B cell (primary cell): ENCODE measurements at regions not wholly inside any gene's neighbourhood (a gene's known extent, or its start where the extent isn't known, plus 50 kb on each side); places are given as distances from the start of the nearest gene placed in this dataset.

Experiments used
- ATAC-seq: fragments of 200-7000 bp; cut with Tn5 transposase; one replicate; pipeline ENCODE4 v1.10.0; 2021; ENCODE audit warnings: low read depth, mild to moderate bottlenecking, moderate number of reproducible peaks, moderate library complexity
- CTCF ChIA-PET: fragments of 350-600 bp; sonication (Branson Sonifier 250); formaldehyde crosslinking; loops from one replicate; lab custom pipeline; 2021; ENCODE audit warnings: antibody characterized with exemption, inconsistent platforms; lab: Charles Lee
- POLR2A ChIA-PET: fragments of 350-600 bp; sonication (Branson Sonifier 250); formaldehyde crosslinking; loops from one replicate; lab custom pipeline; 2021; ENCODE audit warnings: antibody characterized with exemption; lab: Charles Lee
- DNase-seq: peaks from one replicate; pipeline ENCODE4 v3.0.0; 2013
- H2AFZ ChIP-seq: 2 replicates; pipeline ENCODE4 v1.6.1; 2012; ENCODE audit warnings: mild to moderate bottlenecking, low read depth, low read length; ENCODE audit not compliant: insufficient read depth, poor library complexity, severe bottlenecking
- H3K27ac ChIP-seq, 2 donors: 1 replicate in 1 of 2; 2 replicates in 1 of 2; pipeline ENCODE4 v1.5.1; 2012 to 2013; ENCODE audit warnings: low read length in 2 of 2, mild to moderate bottlenecking in 2 of 2, moderate library complexity in 1 of 2
- H3K27me3 ChIP-seq, 4 experiments: fragments of 200-600 bp in 1 of 4; sonication (generic) in 1 of 4; replicated peaks in 1 of 4; 1 replicate in 2 of 4; 2 replicates in 2 of 4; pipeline versions ENCODE4 v1.6.1 to v1.7.0; 2013 to 2016; ENCODE audit warnings: low read length in 3 of 4, mild to moderate bottlenecking in 2 of 4, mixed read lengths in 1 of 4, moderate library complexity in 1 of 4; ENCODE audit not compliant: insufficient read depth in 4 of 4, control insufficient read depth in 3 of 4; ENCODE audit errors: control extremely low read depth in 1 of 4
- H3K36me3 ChIP-seq, 2 experiments: replicated peaks in 1 of 2; 1 replicate in 1 of 2; 2 replicates in 1 of 2; pipeline versions ENCODE4 v1.6.1 to v1.7.1; 2013; ENCODE audit warnings: low read length in 1 of 2; ENCODE audit not compliant: insufficient read depth in 2 of 2, control insufficient read depth in 1 of 2; ENCODE audit errors: control extremely low read depth in 1 of 2, extremely low read depth in 1 of 2
- H3K4me1 ChIP-seq, 2 donors: fragments of 200-600 bp in 1 of 2; sonication (generic) in 1 of 2; 1 replicate in 1 of 2; 2 replicates in 1 of 2; pipeline versions ENCODE4 v1.5.1 to v1.6.1; 2013 to 2017; ENCODE audit warnings: low read length in 2 of 2; ENCODE audit not compliant: control insufficient read depth in 2 of 2, insufficient read depth in 2 of 2
- H3K4me2 ChIP-seq: replicated peaks from 2 replicates; pipeline ENCODE3; 2012; ENCODE audit warnings: mild to moderate bottlenecking, low read depth, low read length; ENCODE audit not compliant: poor library complexity, severe bottlenecking
- H3K4me3 ChIP-seq, 5 experiments: fragments of 200-600 bp in 1 of 5; sonication (generic) in 1 of 5; 1 replicate in 3 of 5; 2 replicates in 2 of 5; pipeline versions ENCODE4 v1.5.1 to v1.7.0; 2011 to 2016; ENCODE audit warnings: low read length in 4 of 5, mild to moderate bottlenecking in 4 of 5, low read depth in 2 of 5, control low read depth in 1 of 5, moderate library complexity in 1 of 5; ENCODE audit not compliant: insufficient read depth in 1 of 5; ENCODE audit errors: control extremely low read depth in 1 of 5, extremely low read depth in 1 of 5
- H3K79me2 ChIP-seq: fragments of 200-600 bp; sonication (generic); one replicate; pipeline ENCODE4 v1.6.0; 2016; ENCODE audit warnings: low read length; ENCODE audit not compliant: control insufficient read depth, insufficient read depth
- H3K9ac ChIP-seq: fragments of 200-600 bp; sonication (generic); 2 replicates; pipeline ENCODE4 v1.6.1; 2017; ENCODE audit warnings: mild to moderate bottlenecking, low read length, moderate library complexity
- H3K9me3 ChIP-seq, 3 donors: one replicate each; pipeline versions ENCODE4 v1.6.1 to v1.7.1; 2013; ENCODE audit warnings: low read length in 2 of 3; ENCODE audit not compliant: control insufficient read depth in 2 of 3, insufficient read depth in 1 of 3; ENCODE audit errors: control extremely low read depth in 1 of 3
- H4K20me1 ChIP-seq: 2 replicates; pipeline ENCODE4 v1.6.0; 2012; ENCODE audit warnings: mild to moderate bottlenecking, low read length; ENCODE audit not compliant: insufficient read depth, control insufficient read depth, poor library complexity, severe bottlenecking
- H3K27ac Mint-ChIP-seq: one replicate; pipeline ENCODE4 v1.8.0; 2021; ENCODE audit warnings: mixed read lengths
- H3K27me3 Mint-ChIP-seq: one replicate; pipeline ENCODE4 v1.8.0; 2021; ENCODE audit warnings: mixed read lengths
- H3K4me1 Mint-ChIP-seq: one replicate; pipeline ENCODE4 v1.8.0; 2021; ENCODE audit warnings: mixed read lengths
- H3K4me3 Mint-ChIP-seq: one replicate; pipeline ENCODE4 v1.8.0; 2021; ENCODE audit warnings: mixed read lengths
- H3K9me3 Mint-ChIP-seq: one replicate; pipeline ENCODE4 v1.8.0; 2022; ENCODE audit warnings: mixed read lengths; ENCODE audit not compliant: insufficient read depth
- CTCF ChIP-seq: fragments of 200-600 bp; IDR thresholded peaks from one replicate; pipeline ENCODE4 v1.8.0; 2022; ENCODE audit warnings: antibody characterized with exemption, mild to moderate bottlenecking
- EZH2 ChIP-seq: IDR thresholded peaks from 2 replicates; pipeline ENCODE4 v1.6.1; 2012; ENCODE audit warnings: borderline replicate concordance, low read depth, mild to moderate bottlenecking, moderate library complexity, low read length; ENCODE audit not compliant: insufficient read depth, poor library complexity, severe bottlenecking
- WGBS: methylation state at CpG from one replicate; pipeline ENCODE4 v1.1.5; 2013; ENCODE audit warnings: missing lambda C conversion rate; ENCODE audit not compliant: insufficient coverage; 5-methylcytosine and 5-hydroxymethylcytosine counted together
- intact Hi-C: fragments of 100-400 bp; cut with micrococcal nuclease; formaldehyde crosslinking; loops from one replicate; pipeline ENCODE4 v1.10.0; 2022

GRCh38 chr1:56336982-56337381 lies 242.4 kb downstream of the PLPP3 start:
- Histone ChIP-seq H3K9ac (no peak overlapping the region), H3K9me3 (peaks cover 0 to 8% (median 0%) of the 10 kb centered on the region in 3 donors), H3K27me3 (peaks cover 0 to 5% (median 0%) of the 10 kb centered on the region in 4 experiments), H4K20me1 (no peaks in the 10 kb centered on the region), H3K36me3 (no peaks in the 10 kb centered on the region), H2AFZ (no peak overlapping the region), H3K4me3 (no peak overlapping the region), H3K27ac (no peak overlapping the region), H3K4me2 (no peak overlapping the region), H3K79me2 (no peaks in the 10 kb centered on the region), H3K4me1 (no peaks in the 10 kb centered on the region)
- 100% methylated on average over 2 of the region's 2 CpGs for WGBS
- H3K4me3 Mint-ChIP-seq: no peak overlapping the region
- no peaks in the 10 kb centered on the region for H3K9me3 Mint-ChIP-seq
- intact Hi-C loops: no loop called here
- DNase-seq: no peak
- ChIA-PET CTCF (no interaction called here), POLR2A (no interaction called here)
- no peak for TF ChIP-seq CTCF
- no peak for TF ChIP-seq EZH2
- H3K4me1 Mint-ChIP-seq: no peaks in the 10 kb centered on the region
- no peak overlapping the region for H3K27ac Mint-ChIP-seq
- no peak for ATAC-seq
- H3K27me3 Mint-ChIP-seq: peaks cover 19% of the 10 kb centered on the region

GRCh38 chr1:56335394-56335793 lies 244.0 kb downstream of the PLPP3 start:
- Mint-ChIP-seq H3K27me3 (peaks cover 13% of the 10 kb centered on the region), H3K9me3 (no peaks in the 10 kb centered on the region), H3K4me1 (no peaks in the 10 kb centered on the region), H3K27ac (no peak overlapping the region), H3K4me3 (no peak overlapping the region)
- Histone ChIP-seq H3K9me3 (peaks cover 0 to 6% (median 0%) of the 10 kb centered on the region in 3 donors), H3K27ac (no peak overlapping the region), H3K4me1 (no peaks in the 10 kb centered on the region), H3K36me3 (no peaks in the 10 kb centered on the region), H3K4me2 (no peak overlapping the region), H3K79me2 (no peaks in the 10 kb centered on the region), H3K27me3 (peaks cover 0 to 5% (median 0%) of the 10 kb centered on the region in 4 experiments), H3K9ac (no peak overlapping the region), H2AFZ (no peak overlapping the region), H3K4me3 (no peak overlapping the region), H4K20me1 (no peaks in the 10 kb centered on the region)
- POLR2A ChIA-PET: no interaction called here
- CTCF ChIA-PET: interaction anchor here (0.6 kb wide), 1 partner anchor 77 kb away, joined by 3 read pairs; no protein-coding TSS in a partner anchor
- TF ChIP-seq CTCF (no peak), EZH2 (no peak)
- WGBS: 71% methylated on average over 1 of the region's 1 CpG
- ATAC-seq (no peak), DNase-seq (no peak)
- intact Hi-C loops: no loop called here
